Ascending aorta (tissue), 2 donors: ENCODE measurements at regions not wholly inside any gene's neighbourhood (a gene's known extent, or its start where the extent isn't known, plus 50 kb on each side); places are given as distances from the start of the nearest gene placed in this dataset.

ENCODE experiments used
- DNase-seq, 2 donors: peaks; one replicate each; pipeline ENCODE4 v3.0.0-alpha.2; 2019; ENCODE audit warnings: low spot score in 2 of 2
- H3K27ac ChIP-seq, 2 donors: fragments of 200-600 bp; sonication (generic); one replicate each; pipeline ENCODE4 v1.5.1; 2016 to 2017; ENCODE audit warnings: mild to moderate bottlenecking in 1 of 2
- H3K27me3 ChIP-seq: fragments of 200-600 bp; sonication (generic); one replicate; pipeline ENCODE4 v1.5.1; 2017
- H3K36me3 ChIP-seq, 2 donors: fragments of 200-600 bp; sonication (generic); one replicate each; pipeline ENCODE4 v1.5.1; 2016
- H3K4me1 ChIP-seq, 2 donors: fragments of 200-600 bp; sonication (generic); one replicate each; pipeline ENCODE4 v1.5.1; 2016 to 2017; ENCODE audit warnings: mild to moderate bottlenecking in 1 of 2
- H3K4me3 ChIP-seq, 2 donors: fragments of 200-600 bp; sonication (generic); one replicate each; pipeline ENCODE4 v1.5.1; 2016 to 2017; ENCODE audit warnings: mild to moderate bottlenecking in 1 of 2
- H3K9me3 ChIP-seq, 2 donors: fragments of 200-600 bp; sonication (generic); one replicate each; pipeline ENCODE4 v1.5.1; 2016
- intact Hi-C: fragments of 100-400 bp; cut with DNase I; formaldehyde crosslinking; loops from one replicate; pipeline ENCODE4 v1.15.1; 2023
- TF ChIP-seq, protein P1 (sequence below), 3 experiments: fragments of 200-600 bp in 2 of 3; fragments of 450-650 bp in 1 of 3; sonication (generic) in 2 of 3; IDR thresholded peaks; one replicate each; pipeline ENCODE4 v1.5.1; 2016 to 2019; ENCODE audit warnings: antibody characterized with exemption in 3 of 3, mild to moderate bottlenecking in 1 of 3, moderate library complexity in 1 of 3

DNA sequence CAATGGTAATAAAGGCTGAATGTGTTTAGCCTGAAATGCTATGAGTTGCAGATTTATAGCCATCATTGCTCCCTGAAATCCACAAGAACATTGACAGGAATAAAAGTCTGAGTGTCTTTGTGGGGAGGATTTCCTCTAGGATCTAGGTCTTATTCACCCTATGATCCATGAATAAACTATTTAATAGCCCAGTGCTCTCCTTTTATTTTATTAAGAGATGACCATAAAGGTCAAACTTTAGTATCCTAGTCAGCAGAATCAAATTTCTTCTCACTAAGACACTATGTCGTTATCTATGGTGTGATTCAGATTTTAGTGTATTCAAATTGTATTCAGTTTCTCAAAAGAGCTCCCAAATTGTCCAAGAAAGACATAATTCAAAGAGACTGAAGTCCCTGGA lies 67.8 kb upstream of the AKR1E2 start:
- intact Hi-C loops, result no loop called here

DNA sequence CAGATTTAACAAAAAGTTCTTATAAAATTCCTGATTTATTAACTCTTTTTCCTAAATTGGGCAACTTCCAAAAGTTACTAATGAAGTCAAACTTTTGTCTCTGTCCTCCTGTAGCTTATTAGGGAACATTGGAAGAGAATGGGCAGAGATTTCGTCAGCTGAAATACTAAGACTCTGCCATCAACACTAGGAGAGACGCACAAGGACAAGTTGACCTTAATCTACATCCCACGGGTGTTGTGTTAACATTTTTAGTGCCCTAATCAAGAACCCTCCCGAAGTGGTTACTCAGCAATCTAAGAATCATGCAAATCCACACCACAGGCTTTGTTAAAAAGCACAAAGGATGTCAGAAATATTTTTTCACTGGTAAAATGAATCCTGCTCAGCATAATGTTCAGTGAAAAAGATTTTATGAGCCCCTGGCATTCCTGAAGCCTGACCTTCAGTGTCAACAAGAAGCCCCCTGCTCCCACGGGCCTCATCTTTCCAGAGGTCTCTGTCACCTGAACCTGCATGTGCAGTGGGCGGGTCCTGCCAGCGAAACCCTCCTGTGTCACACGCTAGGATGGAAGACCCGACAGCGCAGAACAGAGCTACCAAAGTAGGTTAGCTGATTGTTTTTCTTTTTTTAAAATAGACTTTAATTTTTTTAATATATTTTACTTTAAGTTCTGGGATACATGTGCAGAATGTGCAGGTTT lies 70.6 kb upstream of the AKR1E2 start:
- no peak overlapping the region for H3K4me3 ChIP-seq
- H3K9me3 ChIP-seq, result no peaks in the 10 kb centered on the region
- intact Hi-C loops, result no loop called here
- H3K4me1 ChIP-seq, result no peaks in the 10 kb centered on the region
- TF ChIP-seq, protein P1, sequence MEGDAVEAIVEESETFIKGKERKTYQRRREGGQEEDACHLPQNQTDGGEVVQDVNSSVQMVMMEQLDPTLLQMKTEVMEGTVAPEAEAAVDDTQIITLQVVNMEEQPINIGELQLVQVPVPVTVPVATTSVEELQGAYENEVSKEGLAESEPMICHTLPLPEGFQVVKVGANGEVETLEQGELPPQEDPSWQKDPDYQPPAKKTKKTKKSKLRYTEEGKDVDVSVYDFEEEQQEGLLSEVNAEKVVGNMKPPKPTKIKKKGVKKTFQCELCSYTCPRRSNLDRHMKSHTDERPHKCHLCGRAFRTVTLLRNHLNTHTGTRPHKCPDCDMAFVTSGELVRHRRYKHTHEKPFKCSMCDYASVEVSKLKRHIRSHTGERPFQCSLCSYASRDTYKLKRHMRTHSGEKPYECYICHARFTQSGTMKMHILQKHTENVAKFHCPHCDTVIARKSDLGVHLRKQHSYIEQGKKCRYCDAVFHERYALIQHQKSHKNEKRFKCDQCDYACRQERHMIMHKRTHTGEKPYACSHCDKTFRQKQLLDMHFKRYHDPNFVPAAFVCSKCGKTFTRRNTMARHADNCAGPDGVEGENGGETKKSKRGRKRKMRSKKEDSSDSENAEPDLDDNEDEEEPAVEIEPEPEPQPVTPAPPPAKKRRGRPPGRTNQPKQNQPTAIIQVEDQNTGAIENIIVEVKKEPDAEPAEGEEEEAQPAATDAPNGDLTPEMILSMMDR (IDR thresholded peaks at IDR 0.05), result no peak
- no peaks in the 10 kb centered on the region for H3K36me3 ChIP-seq
- H3K27me3 ChIP-seq, result no peaks in the 10 kb centered on the region
- no peak overlapping the region for H3K27ac ChIP-seq
- no peak for DNase-seq

More for the DNA sequence above, 67.8 kb upstream of the AKR1E2 start:
- Histone ChIP-seq H3K27ac (no peak overlapping the region), H3K4me1 (no peaks in the 10 kb centered on the region), H3K27me3 (no peaks in the 10 kb centered on the region), H3K9me3 (no peaks in the 10 kb centered on the region), H3K36me3 (no peaks in the 10 kb centered on the region), H3K4me3 (no peak overlapping the region)
- TF ChIP-seq, protein P1 (IDR thresholded peaks at IDR 0.05), result no peak
- DNase-seq, result no peak

DNA sequence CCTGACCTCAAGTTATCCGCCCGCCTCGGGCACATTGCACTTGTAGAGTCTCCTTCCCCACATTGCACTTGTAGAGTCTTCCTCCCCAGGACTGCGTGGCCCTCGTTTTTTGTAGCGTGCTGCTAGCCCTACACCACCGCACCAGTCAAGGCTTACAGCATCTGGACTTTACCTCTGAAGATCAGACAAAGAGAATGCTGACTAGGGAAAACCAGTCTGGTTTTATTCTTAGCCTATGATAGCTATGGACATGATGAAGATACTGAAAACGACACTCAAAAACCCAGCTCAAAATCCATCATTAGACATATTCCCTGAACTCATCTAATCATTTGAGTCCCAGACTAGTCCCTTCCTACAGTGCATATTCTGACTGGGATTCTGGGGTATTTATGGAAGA lies 71.9 kb upstream of the AKR1E2 start:
- no peak overlapping the region for H3K4me3 ChIP-seq
- TF ChIP-seq, protein P1 (IDR thresholded peaks at IDR 0.05), result no peak
- no peaks in the 10 kb centered on the region for H3K27me3 ChIP-seq
- H3K36me3 ChIP-seq, result no peaks in the 10 kb centered on the region
- intact Hi-C loops, result no loop called here
- H3K27ac ChIP-seq, result no peak overlapping the region
- no peak for DNase-seq
- no peaks in the 10 kb centered on the region for H3K9me3 ChIP-seq
- H3K4me1 ChIP-seq, result no peaks in the 10 kb centered on the region

DNA sequence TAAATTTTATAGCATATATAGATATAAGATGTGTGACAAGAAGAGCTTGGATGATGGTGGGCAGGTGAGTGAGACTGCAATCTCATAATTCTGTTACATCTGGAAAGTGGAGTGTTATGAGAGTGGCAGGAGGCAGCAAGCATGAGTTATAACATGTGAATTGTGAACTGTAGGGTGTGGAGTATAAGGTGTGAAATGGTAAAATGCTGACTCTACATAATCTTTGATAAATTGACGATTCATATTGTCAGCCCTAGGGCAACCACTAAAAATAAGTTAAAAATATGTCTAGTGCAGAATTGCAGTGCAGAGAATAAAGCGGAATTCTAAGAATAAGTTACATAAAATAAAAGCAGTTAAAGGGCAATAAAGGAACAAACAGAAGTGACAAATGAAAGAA lies 74.8 kb upstream of the AKR1E2 start:
- Histone ChIP-seq H3K4me1 (no peaks in the 10 kb centered on the region), H3K9me3 (no peaks in the 10 kb centered on the region), H3K4me3 (no peak overlapping the region), H3K27me3 (no peaks in the 10 kb centered on the region), H3K27ac (no peak overlapping the region), H3K36me3 (no peaks in the 10 kb centered on the region)
- no peak for DNase-seq
- intact Hi-C loops, result no loop called here
- TF ChIP-seq, protein P1 (IDR thresholded peaks at IDR 0.05), result no peak

DNA sequence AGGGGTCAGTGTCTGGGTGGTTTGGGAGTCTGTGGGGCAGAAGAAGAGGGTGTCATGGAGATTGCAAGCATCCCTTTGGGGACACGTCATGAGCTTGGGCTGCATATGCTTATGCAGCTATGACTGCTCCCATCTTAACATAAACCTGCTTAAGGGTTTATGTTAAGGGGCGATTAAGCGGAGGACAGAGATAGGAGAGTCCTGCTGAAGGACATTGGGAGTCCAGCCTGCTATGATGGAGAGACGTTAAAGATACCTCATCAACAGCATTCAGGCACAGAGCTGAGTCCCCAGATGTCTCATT lies 76.8 kb upstream of the AKR1E2 start:
- TF ChIP-seq, protein P1 (IDR thresholded peaks at IDR 0.05), result no peak
- no peak overlapping the region for H3K4me3 ChIP-seq
- H3K27me3 ChIP-seq, result no peaks in the 10 kb centered on the region
- intact Hi-C loops, result no loop called here
- H3K36me3 ChIP-seq, result no peaks in the 10 kb centered on the region
- H3K4me1 ChIP-seq, result no peaks in the 10 kb centered on the region
- DNase-seq, result no peak
- no peak overlapping the region for H3K27ac ChIP-seq
- no peaks in the 10 kb centered on the region for H3K9me3 ChIP-seq
